HL-60 (cell line): ENCODE measurements at regions not wholly inside any gene's neighbourhood (a gene's known extent, or its start where the extent isn't known, plus 50 kb on each side); places are given as distances from the start of the nearest gene placed in this dataset.

Experiments used
- DNase-seq, 2 experiments: peaks; one replicate each; pipeline ENCODE4 v3.0.0-alpha.2; 2010 to 2020; ENCODE audit warnings: low read depth in 1 of 2, low spot score in 1 of 2
- H3K27ac ChIP-seq: fragments of 250-450 bp; sonication (Bioruptor Pico); replicated peaks from 2 replicates; pipeline ENCODE4 v1.5.1; 2020; ENCODE audit warnings: mild to moderate bottlenecking, moderate library complexity
- H3K27me3 ChIP-seq: fragments of 250-450 bp; sonication (Bioruptor Pico); 2 replicates; pipeline ENCODE4 v1.5.1; 2021; ENCODE audit warnings: mild to moderate bottlenecking, moderate library complexity; ENCODE audit not compliant: insufficient read depth, poor library complexity, severe bottlenecking
- H3K4me3 ChIP-seq: replicated peaks from 2 replicates; pipeline ENCODE4 v1.5.1; 2011; ENCODE audit warnings: mild to moderate bottlenecking, control low read depth, low read length; ENCODE audit not compliant: insufficient read depth
- GABPA ChIP-seq: IDR thresholded peaks from 2 replicates; pipeline ENCODE4 v1.6.1; 2012; ENCODE audit warnings: low read depth
- POLR2AphosphoS5 ChIP-seq: IDR thresholded peaks from 2 replicates; pipeline ENCODE4 v1.6.1; 2012; ENCODE audit warnings: low read depth
- REST ChIP-seq: IDR thresholded peaks from 2 replicates; pipeline ENCODE4 v1.6.1; 2012; ENCODE audit warnings: low read depth; ENCODE audit not compliant: insufficient replicate concordance
- SPI1 ChIP-seq: IDR thresholded peaks from 2 replicates; pipeline ENCODE4 v1.6.1; 2012; ENCODE audit warnings: low read depth, mild to moderate bottlenecking, borderline replicate concordance
- TF ChIP-seq, protein P1 (sequence below): IDR thresholded peaks from one replicate; pipeline ENCODE4 v1.5.1; 2011; ENCODE audit warnings: low read length, control low read depth, inconsistent platforms; ENCODE audit not compliant: insufficient read depth

- TF ChIP-seq GABPA = no peak
- no peak for TF ChIP-seq SPI1
- TF ChIP-seq REST = no peak
- TF ChIP-seq, protein P1, sequence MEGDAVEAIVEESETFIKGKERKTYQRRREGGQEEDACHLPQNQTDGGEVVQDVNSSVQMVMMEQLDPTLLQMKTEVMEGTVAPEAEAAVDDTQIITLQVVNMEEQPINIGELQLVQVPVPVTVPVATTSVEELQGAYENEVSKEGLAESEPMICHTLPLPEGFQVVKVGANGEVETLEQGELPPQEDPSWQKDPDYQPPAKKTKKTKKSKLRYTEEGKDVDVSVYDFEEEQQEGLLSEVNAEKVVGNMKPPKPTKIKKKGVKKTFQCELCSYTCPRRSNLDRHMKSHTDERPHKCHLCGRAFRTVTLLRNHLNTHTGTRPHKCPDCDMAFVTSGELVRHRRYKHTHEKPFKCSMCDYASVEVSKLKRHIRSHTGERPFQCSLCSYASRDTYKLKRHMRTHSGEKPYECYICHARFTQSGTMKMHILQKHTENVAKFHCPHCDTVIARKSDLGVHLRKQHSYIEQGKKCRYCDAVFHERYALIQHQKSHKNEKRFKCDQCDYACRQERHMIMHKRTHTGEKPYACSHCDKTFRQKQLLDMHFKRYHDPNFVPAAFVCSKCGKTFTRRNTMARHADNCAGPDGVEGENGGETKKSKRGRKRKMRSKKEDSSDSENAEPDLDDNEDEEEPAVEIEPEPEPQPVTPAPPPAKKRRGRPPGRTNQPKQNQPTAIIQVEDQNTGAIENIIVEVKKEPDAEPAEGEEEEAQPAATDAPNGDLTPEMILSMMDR = no peak
- TF ChIP-seq POLR2AphosphoS5 = no peak
These were observed 821.6 kb downstream of the TLE1 start for GRCh38 chr9:80867731-80868130.

GRCh38 chr9:80866576-80867227 lies 822.6 kb downstream of the TLE1 start:
- Histone ChIP-seq H3K27me3 (no peaks in the 10 kb centered on the region), H3K4me3 (no peak overlapping the region), H3K27ac (no peak overlapping the region)
- no peak for DNase-seq
- TF ChIP-seq POLR2AphosphoS5 = no peak
- TF ChIP-seq GABPA = no peak
- no peak for TF ChIP-seq REST
- no peak for TF ChIP-seq SPI1
- TF ChIP-seq, protein P1 = no peak

More at GRCh38 chr9:80867731-80868130, 821.6 kb downstream of the TLE1 start:
- Histone ChIP-seq H3K4me3 (no peak overlapping the region), H3K27me3 (no peaks in the 10 kb centered on the region), H3K27ac (no peak overlapping the region)
- no peak for DNase-seq

- no peaks in the 10 kb centered on the region for H3K27me3 ChIP-seq
- DNase-seq = no peak
- no peak overlapping the region for H3K27ac ChIP-seq
- H3K4me3 ChIP-seq = no peak overlapping the region
- no peak for TF ChIP-seq SPI1
- no peak for TF ChIP-seq GABPA
- no peak for TF ChIP-seq REST
- TF ChIP-seq POLR2AphosphoS5 = no peak
These were observed 823.2 kb downstream of the TLE1 start for GRCh38 chr9:80866121-80866520.
